Activated CD4-positive, CD25-positive, alpha-beta regulatory T cell treated with anti-CD3 and anti-CD28 coated beads, Interleukin-2, amount 50 U/mL, for 16 hours (primary cell): ENCODE measurements at regions not wholly inside any gene's neighbourhood (a gene's known extent, or its start where the extent isn't known, plus 50 kb on each side); places are given as distances from the start of the nearest gene placed in this dataset.

Experiments
- DNase-seq: peaks from one replicate; pipeline ENCODE4 v3.0.0-alpha.2; 2020; ENCODE audit warnings: low read depth, low spot score

DNA sequence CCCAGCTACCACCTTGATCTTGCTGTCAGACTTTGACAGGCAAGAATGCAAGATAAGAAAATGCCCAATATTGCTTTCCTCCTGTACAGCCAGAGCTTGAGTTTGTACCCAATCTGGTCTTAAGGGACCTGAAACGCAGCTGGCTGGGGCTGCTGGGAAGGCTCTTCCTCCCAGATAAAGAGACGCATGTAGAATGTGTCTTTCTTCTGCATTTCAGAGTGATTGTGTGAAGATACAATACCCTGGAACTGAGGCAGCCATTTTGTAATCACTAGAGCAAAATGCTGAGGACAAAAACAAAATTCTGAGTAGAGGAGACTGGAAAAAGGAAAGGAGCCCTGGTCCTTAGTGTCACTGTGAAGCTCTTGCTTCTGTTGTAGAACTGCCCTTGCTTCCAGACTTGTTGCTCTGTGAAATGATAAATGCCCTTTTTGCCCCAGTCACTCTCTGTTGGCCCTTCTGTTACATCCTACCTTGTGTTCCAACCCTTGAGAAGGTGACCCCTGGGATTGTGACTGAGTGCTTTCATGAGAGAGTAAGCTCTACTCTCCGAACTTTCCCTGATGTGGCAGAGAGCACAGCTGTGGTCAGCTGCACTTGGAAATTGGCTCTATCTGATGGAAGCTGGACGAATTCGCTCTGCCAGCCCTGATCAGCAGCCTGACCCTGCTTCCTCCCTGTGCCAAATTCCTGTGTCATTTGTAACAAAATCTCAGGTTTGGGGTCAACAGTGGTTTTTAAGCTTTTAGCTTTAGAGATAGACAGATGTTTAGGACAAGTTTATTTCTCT lies 137.4 kb upstream of the RBMS1 start:
- no peak for DNase-seq

DNA sequence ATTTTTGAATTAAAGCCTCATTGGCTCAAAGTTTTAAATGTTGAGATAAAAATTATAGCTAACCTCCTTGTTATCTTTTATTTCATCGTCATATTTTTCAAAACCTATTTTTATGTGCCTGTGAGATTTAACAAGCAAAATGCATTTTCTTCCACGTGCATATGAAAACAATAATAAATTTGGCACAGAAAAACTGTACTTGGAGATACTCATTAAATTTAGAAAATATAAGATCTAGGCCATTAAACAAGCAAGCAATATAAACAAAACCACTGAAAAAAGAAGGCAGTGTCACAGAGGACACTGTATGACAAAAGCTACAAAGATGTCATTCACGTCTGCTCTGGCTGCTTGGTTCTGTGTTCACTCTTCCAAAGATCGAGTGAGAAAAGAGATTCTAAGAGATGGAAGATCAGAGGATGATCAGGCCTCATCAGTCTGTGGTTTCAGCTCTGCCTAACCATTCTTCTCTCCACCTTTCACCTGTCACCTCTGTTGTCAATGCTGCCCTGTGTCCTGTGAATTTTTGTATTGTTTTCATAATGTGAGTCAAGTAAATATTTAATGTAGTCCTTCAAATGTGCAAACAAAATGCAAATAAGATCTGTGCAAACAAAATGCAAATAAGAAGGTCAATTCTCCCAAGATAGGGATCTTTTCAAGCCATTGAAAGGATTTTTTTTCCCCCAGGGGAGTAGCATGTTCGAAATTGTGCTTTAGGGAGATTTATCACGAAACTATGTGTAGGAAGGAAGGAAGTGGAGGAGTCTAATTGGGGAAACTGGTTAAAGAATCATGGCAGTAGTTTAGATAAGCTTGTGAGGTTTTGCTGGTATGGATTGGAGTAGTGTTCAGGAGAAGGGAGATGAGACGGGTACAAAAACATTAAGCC lies 138.7 kb upstream of the RBMS1 start:
- DNase-seq: no peak

- no peak for DNase-seq
Observed at GRCh38 chr2:160634436-160634835, 140.8 kb upstream of the RBMS1 start.

DNA sequence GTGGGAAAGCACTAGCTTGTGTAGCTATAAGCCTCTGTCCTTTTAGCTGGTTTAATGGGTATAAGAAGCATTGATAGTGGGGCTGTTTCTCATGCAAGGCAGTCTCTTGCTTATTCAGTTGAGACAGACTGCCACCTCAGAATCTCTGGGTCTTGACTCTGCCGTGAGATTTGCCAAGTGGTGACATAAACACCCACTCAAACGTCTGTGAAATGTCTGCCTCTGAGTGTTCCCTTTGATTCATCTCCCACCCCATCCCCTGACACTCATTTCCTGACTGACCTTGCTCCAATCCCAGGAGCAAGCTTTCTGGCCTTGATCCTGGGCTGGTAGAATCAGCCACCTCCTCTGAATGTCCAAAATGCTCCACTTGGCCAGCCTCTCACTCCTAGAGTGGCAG lies 141.9 kb upstream of the RBMS1 start:
- no peak for DNase-seq

DNA sequence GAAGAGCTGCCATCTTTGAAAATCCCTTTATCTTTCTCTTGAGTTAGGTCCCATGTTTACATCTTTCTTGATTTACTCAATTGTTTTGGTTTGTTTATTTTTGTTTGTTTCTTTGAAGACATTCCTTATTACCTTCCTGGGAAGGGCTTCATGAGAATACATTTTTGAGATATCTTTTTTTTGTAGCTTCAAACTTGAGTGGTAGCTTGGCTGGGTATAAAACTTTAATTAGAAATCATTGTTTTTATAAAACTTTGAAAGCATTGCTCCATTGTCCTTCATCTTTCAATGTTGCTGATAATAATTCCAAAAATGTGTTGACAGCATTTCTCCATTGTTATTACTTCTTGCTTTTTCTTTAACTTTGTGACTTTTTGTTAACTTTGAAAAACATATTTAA lies 145.9 kb upstream of the RBMS1 start:
- DNase-seq: no peak

- DNase-seq: no peak
Observed at GRCh38 chr2:160646684-160647444, 153.3 kb upstream of the RBMS1 start.

DNA sequence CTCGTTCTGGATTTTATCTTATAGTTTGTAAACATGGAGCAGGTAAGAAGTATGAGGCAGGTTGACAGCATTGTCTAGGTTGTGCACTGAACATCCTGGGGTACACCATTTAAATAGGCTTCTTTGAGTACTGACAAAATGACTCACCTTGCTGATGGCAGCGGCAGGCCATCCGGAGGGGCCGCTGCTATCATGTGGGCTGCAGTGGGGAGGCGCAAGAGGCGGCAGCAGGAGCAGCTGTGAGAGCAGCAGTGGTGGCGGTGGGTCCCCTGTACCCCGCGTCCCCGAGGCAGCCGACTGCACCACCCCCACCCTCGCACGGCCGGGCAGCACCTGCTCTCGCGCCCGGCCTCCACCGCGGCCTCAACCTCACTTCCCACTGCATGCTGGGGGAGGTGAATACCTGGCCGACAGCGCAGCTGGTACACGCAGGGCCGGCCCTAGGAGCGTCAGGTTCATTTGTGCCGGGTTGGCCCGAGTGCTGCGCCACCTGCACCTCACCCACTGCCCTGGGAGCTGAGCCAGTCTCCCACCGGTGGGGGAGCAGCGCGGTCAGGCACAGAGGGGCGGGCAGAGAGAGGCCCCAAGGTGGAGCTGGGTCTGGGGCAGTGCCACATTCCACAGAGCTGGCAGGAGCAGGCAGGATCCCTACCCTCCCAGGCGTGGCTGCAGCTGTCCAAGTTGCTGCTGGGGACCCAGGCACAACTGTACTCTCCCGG lies 154.5 kb upstream of the RBMS1 start:
- DNase-seq: no peak

DNA sequence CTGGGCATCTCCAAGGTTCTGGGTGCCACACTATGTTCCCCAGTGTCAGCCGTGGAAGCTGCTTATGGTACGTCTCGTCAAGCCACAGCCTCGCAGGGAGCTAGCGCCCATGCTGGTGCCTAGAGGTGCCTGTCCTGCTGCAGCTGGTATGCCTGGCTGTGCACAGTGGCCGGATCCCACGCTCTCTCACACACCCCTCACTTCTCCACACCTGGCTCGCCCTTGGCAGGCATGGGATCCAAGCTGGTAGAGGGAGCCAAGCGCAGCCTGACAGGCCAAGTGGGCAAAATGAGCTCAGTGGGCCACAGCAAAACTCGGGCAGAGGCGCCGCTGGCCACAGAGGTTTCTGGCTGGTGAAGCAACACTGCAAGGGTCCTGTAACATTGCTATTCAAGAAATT lies 156.1 kb upstream of the RBMS1 start:
- no peak for DNase-seq

DNA sequence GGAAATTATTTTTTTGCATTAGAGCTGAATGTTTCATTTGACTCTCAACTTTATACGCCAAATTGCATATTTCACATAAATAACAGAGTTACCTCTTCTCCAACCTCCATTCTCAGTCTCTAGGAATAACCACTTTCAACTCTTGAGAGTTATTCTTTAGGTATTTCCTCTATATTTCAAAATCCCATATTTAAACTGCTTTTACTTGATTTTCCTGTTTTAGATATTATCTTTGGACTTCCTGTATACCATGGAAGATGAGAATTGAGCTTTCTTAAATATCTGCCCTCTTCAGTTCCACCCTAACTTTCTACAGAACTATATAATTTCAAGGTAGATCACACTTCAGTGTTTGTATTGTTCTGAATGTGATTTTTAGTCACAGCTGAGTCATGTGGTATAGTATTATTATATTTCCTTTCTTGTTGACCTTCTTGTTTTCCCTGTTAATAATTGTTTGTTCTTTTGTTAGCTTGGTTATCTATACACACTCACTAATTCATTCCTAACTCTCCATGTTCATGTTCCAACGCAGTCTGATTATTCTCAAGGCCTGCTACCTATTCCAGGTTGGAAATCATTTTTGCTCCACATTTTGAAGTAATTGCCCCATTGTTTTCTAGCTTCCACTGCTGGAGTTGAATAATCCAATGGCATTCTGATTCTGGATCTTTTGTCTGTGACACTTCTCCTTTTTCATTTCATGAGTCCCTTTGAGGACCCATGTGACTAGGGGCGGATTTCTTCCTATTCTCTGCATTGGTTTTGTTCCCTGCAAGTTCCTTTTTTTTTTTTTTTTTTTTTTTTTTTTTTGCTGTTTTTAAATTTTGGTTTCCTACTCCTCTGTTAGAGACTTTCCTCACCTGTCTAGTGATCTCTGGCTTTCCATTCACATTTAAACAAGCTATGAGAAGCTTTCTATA lies 156.8 kb upstream of the RBMS1 start:
- no peak for DNase-seq

GRCh38 chr2:160651416-160652200 lies 158.0 kb upstream of the RBMS1 start:
- no peak for DNase-seq

DNA sequence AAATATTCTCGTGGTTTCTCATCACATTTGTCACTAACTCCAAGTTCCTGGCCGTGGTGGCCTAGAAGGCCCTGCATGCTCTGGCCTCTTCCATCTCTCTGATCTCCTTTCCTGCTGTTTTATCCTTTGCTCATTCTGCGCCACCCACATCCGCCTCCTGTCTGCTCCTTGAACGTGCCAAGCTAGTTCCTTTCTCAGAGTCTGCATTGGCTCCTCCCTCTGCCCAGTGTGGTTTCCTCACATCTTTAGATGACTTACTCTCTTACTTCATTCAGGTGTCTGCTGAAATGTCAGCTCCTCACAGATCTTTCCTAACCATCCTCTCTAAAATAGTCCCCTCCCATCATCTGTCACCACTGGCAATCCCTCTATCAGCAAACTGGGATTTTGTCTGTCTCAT lies 158.6 kb upstream of the RBMS1 start:
- peak; percentile 10 for DNase-seq

GRCh38 chr2:160657196-160657595 lies 163.6 kb upstream of the RBMS1 start:
- DNase-seq: no peak

DNA sequence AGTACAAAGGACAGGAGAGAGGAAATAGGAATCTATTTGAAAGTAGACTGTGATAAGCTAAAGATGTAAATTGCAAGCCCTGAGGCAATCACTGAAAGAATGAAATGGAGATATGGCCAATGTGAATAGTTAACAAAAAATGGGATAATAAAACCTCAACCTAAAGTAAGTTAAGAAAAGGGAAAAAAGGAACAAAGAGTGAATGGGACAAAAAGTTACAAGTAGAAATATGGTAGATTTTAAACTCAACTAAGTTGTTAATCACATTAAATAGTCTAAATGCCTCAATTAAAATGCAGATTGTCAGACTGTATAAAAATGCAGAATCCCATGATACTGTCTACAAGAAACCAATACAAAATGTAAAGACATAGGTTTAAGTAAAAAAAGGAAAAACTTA lies 165.2 kb upstream of the RBMS1 start:
- DNase-seq: no peak

- no peak for DNase-seq
Observed at GRCh38 chr2:160660741-160661140, 167.1 kb upstream of the RBMS1 start.

DNA sequence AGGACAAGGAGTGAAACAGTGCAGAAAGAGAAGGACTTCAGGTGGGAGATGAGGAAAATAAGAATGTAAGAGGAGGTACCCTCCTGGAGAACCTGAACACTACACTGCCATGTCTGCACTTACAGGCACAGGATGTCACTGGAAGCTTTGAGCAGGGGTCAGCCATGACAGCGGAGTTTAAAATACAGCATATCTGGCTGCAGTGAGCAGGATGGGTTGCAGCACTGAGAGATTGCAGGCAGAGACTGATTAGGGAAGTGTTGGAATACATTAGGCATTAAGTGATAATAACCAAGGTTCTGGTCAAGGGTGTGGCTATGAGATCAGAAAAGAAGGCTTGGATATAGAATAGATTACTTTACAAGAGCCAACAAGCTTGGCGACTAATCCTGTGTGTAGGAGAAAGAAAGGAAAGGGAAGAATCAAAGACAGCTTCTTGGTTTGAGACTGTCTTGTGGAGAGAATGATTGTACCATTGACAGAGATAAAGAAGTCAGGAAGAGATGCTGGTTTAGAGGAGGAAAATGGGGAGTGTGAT lies 171.1 kb upstream of the RBMS1 start:
- no peak for DNase-seq

DNA sequence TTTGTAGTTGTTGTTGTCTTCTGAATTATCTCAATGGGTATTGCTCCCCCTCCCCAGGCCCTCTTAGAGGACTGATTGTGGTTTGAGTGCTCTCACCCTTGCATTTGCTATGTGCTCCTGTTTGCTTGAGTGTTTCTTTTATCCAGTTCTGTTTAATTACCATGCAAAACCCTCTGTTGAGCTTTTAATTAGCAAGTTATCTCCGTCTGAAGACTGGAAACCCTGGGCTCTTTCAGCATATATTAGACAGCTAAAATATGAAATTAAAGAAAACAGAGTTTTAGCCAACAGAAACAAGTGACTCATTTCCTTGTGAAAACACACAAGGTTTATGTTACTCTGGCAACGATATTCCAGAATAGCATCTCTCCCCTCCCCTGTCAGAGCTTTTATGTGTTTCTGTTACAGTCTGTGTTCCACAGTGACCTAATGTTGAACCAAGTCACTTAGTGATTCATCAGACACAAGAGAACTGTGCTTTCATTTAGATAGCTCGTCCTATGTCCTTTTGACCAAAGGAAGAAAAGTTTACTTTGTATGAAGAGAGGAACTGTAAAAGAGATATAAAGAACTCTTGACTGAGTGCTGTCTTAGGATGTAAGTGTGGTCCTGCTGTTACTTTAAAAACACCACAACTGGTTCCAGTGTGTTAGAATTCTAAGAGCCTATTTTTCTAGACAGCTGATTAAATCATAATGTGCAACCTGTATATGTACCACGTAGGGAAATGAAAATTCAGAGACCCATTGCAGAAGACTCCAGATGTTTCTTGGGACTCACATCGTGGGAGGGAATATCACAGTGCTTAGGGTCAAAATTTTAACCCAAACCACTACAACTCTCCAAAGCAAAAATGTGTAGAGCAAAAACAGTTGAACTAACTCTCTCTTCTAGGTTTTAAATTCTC lies 172.8 kb upstream of the RBMS1 start:
- DNase-seq: no peak

DNA sequence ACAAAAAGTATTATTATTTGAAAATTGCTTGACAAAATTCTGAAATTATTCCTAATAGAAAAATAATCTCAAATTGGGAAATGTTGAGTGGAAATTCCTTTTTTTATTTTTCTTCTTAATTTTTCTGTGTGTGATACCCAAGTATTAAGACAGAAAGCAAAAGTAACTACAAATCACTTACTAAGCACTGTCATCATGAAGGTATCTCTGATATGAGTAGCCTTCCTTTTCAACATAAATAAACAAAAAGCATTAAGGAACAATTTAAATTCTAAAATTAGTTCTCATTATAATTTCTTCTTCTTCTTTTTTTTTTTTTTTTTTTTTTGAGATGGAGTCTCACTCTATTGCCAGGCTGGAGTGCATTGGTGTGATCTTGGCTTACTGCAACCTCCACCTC lies 174.2 kb upstream of the RBMS1 start:
- DNase-seq: no peak

- DNase-seq: no peak
Observed at GRCh38 chr2:160670618-160671017, 177.0 kb upstream of the RBMS1 start.
